ENCODE measurements at regions not wholly inside any gene's neighbourhood (a gene's known extent, or its start where the extent isn't known, plus 50 kb on each side); places are given as distances from the start of the nearest gene placed in this dataset.

DNA sequence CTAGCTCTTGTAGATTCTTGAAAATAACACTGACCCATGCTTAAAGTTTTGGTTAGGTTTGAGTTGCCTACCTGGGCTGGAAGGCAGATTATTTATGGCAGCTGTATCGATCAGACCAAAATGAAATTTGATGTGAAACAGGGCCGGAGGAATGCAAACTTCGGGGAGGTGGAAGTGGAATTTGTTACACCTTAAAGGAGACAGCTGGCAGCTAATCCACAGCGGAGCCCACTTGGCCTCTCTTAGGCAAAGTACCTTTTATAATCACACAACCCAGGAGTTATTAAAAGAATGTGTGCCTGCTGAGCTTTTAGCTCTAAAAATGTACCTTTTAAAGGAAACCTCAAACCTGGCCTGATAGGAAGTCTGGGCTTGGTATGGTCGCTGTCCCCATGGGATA is 250.9 kb upstream of the TPM1 start:
- TF ChIP-seq, protein P1, sequence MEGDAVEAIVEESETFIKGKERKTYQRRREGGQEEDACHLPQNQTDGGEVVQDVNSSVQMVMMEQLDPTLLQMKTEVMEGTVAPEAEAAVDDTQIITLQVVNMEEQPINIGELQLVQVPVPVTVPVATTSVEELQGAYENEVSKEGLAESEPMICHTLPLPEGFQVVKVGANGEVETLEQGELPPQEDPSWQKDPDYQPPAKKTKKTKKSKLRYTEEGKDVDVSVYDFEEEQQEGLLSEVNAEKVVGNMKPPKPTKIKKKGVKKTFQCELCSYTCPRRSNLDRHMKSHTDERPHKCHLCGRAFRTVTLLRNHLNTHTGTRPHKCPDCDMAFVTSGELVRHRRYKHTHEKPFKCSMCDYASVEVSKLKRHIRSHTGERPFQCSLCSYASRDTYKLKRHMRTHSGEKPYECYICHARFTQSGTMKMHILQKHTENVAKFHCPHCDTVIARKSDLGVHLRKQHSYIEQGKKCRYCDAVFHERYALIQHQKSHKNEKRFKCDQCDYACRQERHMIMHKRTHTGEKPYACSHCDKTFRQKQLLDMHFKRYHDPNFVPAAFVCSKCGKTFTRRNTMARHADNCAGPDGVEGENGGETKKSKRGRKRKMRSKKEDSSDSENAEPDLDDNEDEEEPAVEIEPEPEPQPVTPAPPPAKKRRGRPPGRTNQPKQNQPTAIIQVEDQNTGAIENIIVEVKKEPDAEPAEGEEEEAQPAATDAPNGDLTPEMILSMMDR (IDR thresholded peaks at IDR 0.05) = no peak
- no peak for TF ChIP-seq POLR2A (IDR thresholded peaks at IDR 0.05)

Data from heart left ventricle (tissue), 13 donors.